SK-N-SH (cell line): ENCODE measurements at regions not wholly inside any gene's neighbourhood (a gene's known extent, or its start where the extent isn't known, plus 50 kb on each side); places are given as distances from the start of the nearest gene placed in this dataset.

Experiments
- CTCF ChIP-seq: fragments of 200-600 bp; sonication (generic); IDR thresholded peaks from 2 replicates; pipeline ENCODE4 v1.6.1; 2017; ENCODE audit warnings: antibody characterized with exemption, mild to moderate bottlenecking, moderate library complexity
- EZH2phosphoT487 ChIP-seq: fragments of 200-600 bp; sonication (generic); IDR thresholded peaks from 2 replicates; pipeline ENCODE4 v1.6.1; 2017; ENCODE audit warnings: low read depth, mixed run types, mild to moderate bottlenecking, antibody characterized with exemption, moderate library complexity, borderline replicate concordance
- JUND ChIP-seq: IDR thresholded peaks from 2 replicates; pipeline ENCODE4 v1.4.0; 2012
- POLR2AphosphoS5 ChIP-seq: IDR thresholded peaks from 2 replicates; pipeline ENCODE4 v1.6.1; 2012; ENCODE audit warnings: low read depth, low read length
- REST ChIP-seq: IDR thresholded peaks from 2 replicates; pipeline ENCODE4 v1.6.1; 2012; ENCODE audit warnings: mild to moderate bottlenecking, low read depth, low read length, moderate library complexity
- RFX5 ChIP-seq: IDR thresholded peaks from 2 replicates; pipeline ENCODE4 v1.6.1; 2012; ENCODE audit warnings: mild to moderate bottlenecking, improper control_type of control experiment, low read length
- TAF1 ChIP-seq: IDR thresholded peaks from 2 replicates; pipeline ENCODE4 v1.6.1; 2012; ENCODE audit warnings: low read depth, mild to moderate bottlenecking, low read length, moderate library complexity, borderline replicate concordance

- TF ChIP-seq EZH2phosphoT487, result no peak
- TF ChIP-seq CTCF, result no peak
- TF ChIP-seq RFX5, result no peak
- TF ChIP-seq TAF1, result no peak
- no peak for TF ChIP-seq POLR2AphosphoS5
- no peak for TF ChIP-seq REST
- no peak for TF ChIP-seq JUND
Observed at GRCh38 chr4:137370679-137371078, 161.6 kb downstream of the PCDH18 start.
